A204.1 (cell line): ENCODE measurements at regions not wholly inside any gene's neighbourhood (a gene's known extent, or its start where the extent isn't known, plus 50 kb on each side); places are given as distances from the start of the nearest gene placed in this dataset.
"Not testable (repeated sequence)": the region's sequence is repeated elsewhere in the genome, so short reads cannot be mapped to it uniquely, and the experiment has no call there.

Experiments
- FAIRE-seq: peaks from 2 replicates; lab custom pipeline; 2012; peaks lifted over from hg19 to GRCh38; lab: Jason Lieb, UNC

DNA sequence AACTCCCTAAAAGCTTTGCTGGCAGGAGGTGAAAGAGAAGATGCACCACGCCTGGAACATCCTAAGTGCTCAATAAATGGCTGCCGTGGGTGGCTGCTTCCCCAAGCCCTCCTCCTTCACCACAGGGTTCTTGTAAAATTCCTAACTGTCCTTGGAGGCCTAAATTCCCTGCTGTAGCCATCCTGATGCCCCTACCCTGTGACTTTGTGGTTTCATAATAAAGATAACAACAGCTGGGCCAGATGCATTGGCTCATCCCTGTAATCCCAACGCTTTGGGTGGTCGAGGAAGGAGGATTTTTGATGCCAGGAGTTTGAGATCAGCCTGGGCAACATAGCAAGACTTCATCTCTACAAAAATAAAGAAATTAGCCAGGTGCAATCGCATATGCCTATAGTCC is 341.8 kb downstream of the ANKRD30A start:
- no peak for FAIRE-seq

- no peak for FAIRE-seq
These were observed 331.1 kb downstream of the ANKRD30A start for GRCh38 chr10:37456456-37456855.

DNA sequence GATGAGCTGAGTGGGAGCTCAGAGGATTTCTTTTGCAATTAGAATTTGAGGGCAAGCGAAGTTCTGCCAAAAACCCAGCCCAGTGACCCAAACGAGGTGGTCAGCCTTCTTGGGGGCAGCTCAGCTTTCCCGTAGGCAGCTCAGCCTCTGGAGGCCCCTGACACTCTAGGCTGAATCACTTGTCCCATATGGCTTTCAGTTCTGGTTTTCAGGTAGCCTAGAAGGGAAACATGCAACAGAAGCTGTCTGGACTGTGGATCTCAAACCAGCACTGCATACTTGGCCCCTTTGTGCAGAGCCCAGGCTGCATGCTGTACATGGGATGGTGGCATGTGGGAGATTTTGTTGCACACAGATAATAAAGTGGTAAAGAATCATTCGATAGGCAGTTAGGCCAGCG is 322.8 kb downstream of the ANKRD30A start:
- no peak for FAIRE-seq

- FAIRE-seq: no peak
These were observed 317.5 kb downstream of the ANKRD30A start for GRCh38 chr10:37442882-37443281.

- not testable (repeated sequence) for FAIRE-seq
These were observed 315.8 kb downstream of the ANKRD30A start for GRCh38 chr10:37441224-37441623.

- no peak for FAIRE-seq
These were observed 314.4 kb downstream of the ANKRD30A start for GRCh38 chr10:37439826-37440225.

DNA sequence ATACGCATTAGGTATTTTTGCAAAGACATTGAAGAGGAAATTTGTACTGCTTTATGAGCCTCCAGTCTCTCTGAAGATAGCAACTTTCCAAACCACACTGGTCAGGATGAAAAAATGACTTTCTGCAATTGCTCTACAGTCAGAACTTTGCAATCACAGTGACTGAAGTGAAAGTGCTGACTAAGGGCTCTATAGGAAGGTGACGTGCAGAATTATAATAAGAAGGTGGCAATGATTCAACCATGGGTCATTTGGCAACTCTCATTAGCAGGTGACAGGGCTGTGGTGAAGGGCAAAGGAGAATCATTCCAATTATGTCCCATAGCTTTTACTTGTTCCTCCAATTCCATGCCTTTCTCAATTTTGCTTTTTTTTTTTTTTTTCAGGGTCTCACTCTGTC is 311.0 kb downstream of the ANKRD30A start:
- no peak for FAIRE-seq

DNA sequence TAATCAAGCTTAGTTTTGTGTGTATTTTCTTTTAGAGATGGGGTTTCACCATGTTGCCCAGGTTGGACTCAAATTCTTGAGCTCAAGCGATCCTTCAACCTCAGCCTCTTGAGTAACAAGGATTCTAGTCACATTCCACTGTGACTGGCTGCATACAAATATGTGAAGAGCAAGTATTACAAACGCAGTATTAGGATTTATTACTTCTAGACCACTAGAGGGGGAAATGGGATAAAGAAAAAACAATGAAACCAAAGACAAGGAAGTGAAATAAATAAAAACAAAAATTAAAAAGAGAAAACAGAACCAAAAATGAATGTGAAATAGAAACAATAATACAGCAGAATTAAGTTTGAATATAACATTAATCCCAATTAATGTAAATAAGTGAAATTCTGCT is 308.7 kb downstream of the ANKRD30A start:
- FAIRE-seq: peak; percentile 96
